K562 (cell line): ENCODE measurements at regions not wholly inside any gene's neighbourhood (a gene's known extent, or its start where the extent isn't known, plus 50 kb on each side); places are given as distances from the start of the nearest gene placed in this dataset.

Experiments
- ATAC-seq: fragments of 200-7000 bp; cut with Tn5 transposase; 3 replicates; pipeline ENCODE4 v1.9.1; 2020; ENCODE audit warnings: moderate library complexity
- BruUV-seq: library from RNA; stranded (reverse); fragments of 400-500 nt; replicated peaks from 2 replicates; lab custom pipeline; 2021; lab: Mats Ljungman, UMichigan
- CTCF ChIA-PET: fragments of 300-600 bp; formaldehyde crosslinking; extraction: SDS; loops from one replicate; lab custom pipeline; 2021; ENCODE audit warnings: low intra/inter-chr PET ratio; lab: Yijun Ruan, JAX
- POLR2A ChIA-PET: fragments of 300-600, 350-650 bp; sonication (Branson Sonifier 250); formaldehyde crosslinking; extraction: SDS; loops from one replicate; lab custom pipeline; 2021; ENCODE audit warnings: antibody characterized with exemption, inconsistent platforms; lab: Yijun Ruan, JAX
- DNase-seq, 4 experiments: peaks; one replicate each; pipeline versions ENCODE4 v3.0.0 to v3.0.0-alpha.2; 2011 to 2018; ENCODE audit warnings: low spot score in 3 of 4, mixed read lengths in 3 of 4; ENCODE audit errors: extremely low read depth in 1 of 4
- FAIRE-seq: peaks from 2 replicates; lab custom pipeline; 2011; peaks lifted over from hg19 to GRCh38; lab: Jason Lieb, UNC
- H2AFZ ChIP-seq: 2 replicates; pipeline ENCODE4 v1.6.0; 2011; ENCODE audit warnings: low read depth, low read length, control low read depth, inconsistent platforms
- H3K27ac ChIP-seq: fragments of 200-600 bp; 3 replicates; pipeline ENCODE4 v1.8.0; 2011; ENCODE audit warnings: low read depth, mild to moderate bottlenecking, control low read depth, inconsistent platforms, low read length, moderate library complexity, mixed read lengths; ENCODE audit errors: extremely low read depth
- H3K27me3 ChIP-seq, 2 experiments: fragments of 300-600 bp in 1 of 2; 2 replicates in 1 of 2; 3 replicates in 1 of 2; pipeline versions ENCODE4 v1.6.0 to v1.8.0; 2011; ENCODE audit warnings: inconsistent platforms in 2 of 2, low read length in 2 of 2, mild to moderate bottlenecking in 1 of 2, mixed read lengths in 1 of 2, moderate library complexity in 1 of 2; ENCODE audit not compliant: control insufficient read depth in 2 of 2, insufficient read depth in 2 of 2
- H3K36me3 ChIP-seq: fragments of 300-600 bp; 3 replicates; pipeline ENCODE4 v1.8.0; 2011; ENCODE audit warnings: mild to moderate bottlenecking, low read length, inconsistent platforms; ENCODE audit not compliant: control insufficient read depth, insufficient read depth
- H3K4me1 ChIP-seq, 2 experiments: fragments of 200-600 bp in 1 of 2; replicated peaks in 1 of 2; 2 replicates in 1 of 2; 3 replicates in 1 of 2; pipeline versions ENCODE4 v1.5.1 to v1.8.0; 2011; ENCODE audit warnings: inconsistent platforms in 2 of 2, low read length in 2 of 2, mild to moderate bottlenecking in 1 of 2, mixed read lengths in 1 of 2, moderate library complexity in 1 of 2; ENCODE audit not compliant: control insufficient read depth in 2 of 2, insufficient read depth in 2 of 2
- H3K4me2 ChIP-seq: 2 replicates; pipeline ENCODE4 v1.6.1; 2011; ENCODE audit warnings: low read length, control low read depth, inconsistent platforms, mixed read lengths; ENCODE audit not compliant: insufficient read depth
- H3K4me3 ChIP-seq: fragments of 200-600 bp; sonication (generic), shearing (Covaris generic); 2 replicates; pipeline ENCODE4 v1.5.1; 2016; ENCODE audit warnings: control low read depth, inconsistent platforms
- H3K79me2 ChIP-seq: fragments of 200-600 bp; 3 replicates; pipeline ENCODE4 v1.8.0; 2011; ENCODE audit warnings: low read length, inconsistent platforms; ENCODE audit not compliant: control insufficient read depth, insufficient read depth
- H3K9ac ChIP-seq, 2 experiments: 2 replicates each; pipeline versions ENCODE4 v1.6.0 to v1.6.1; 2011; ENCODE audit warnings: low read depth in 2 of 2, low read length in 2 of 2, control low read depth in 1 of 2, inconsistent platforms in 1 of 2, mild to moderate bottlenecking in 1 of 2, mixed read lengths in 1 of 2; ENCODE audit not compliant: insufficient read depth in 1 of 2
- H3K9me1 ChIP-seq: one replicate; pipeline ENCODE4 v1.6.0; 2011; ENCODE audit warnings: inconsistent platforms, mild to moderate bottlenecking, low read length, moderate library complexity; ENCODE audit not compliant: control insufficient read depth, insufficient read depth
- H3K9me3 ChIP-seq: replicated peaks from 2 replicates; pipeline ENCODE4 v1.5.1; 2011; ENCODE audit warnings: low read depth, low read length, inconsistent platforms; ENCODE audit not compliant: control insufficient read depth, insufficient read depth
- H4K20me1 ChIP-seq: replicated peaks from 2 replicates; pipeline ENCODE4 v1.6.1; 2011; ENCODE audit warnings: low read length, inconsistent platforms, mixed read lengths; ENCODE audit not compliant: control insufficient read depth, insufficient read depth
- HCFC1 ChIP-seq: IDR thresholded peaks from 2 replicates; pipeline ENCODE4 v1.6.1; 2012; ENCODE audit warnings: low read depth, low read length, improper control_type of control experiment
- ZNF830 ChIP-seq: fragments of 250-450 bp; sonication (Bioruptor Pico); IDR thresholded peaks from 2 replicates; pipeline ENCODE4 v1.5.0; 2021; ENCODE audit warnings: mild to moderate bottlenecking
- WGBS: fragments of 100-300 bp; shearing (Covaris generic); methylation state at CpG from one replicate; pipeline ENCODE4 v1.1.6; 2016; ENCODE audit warnings: low coverage, mixed read lengths; ENCODE audit not compliant: insufficient coverage; ENCODE audit errors: missing lambda C conversion rate; 5-methylcytosine and 5-hydroxymethylcytosine counted together
- in situ Hi-C: fragments of 300-500 bp; cut with MboI; formaldehyde crosslinking; loops from 4 replicates; pipeline ENCODE4 v1.15.0; 2018; ENCODE audit warnings: inconsistent platforms, mixed read lengths
- intact Hi-C: fragments of 100-400 bp; cut with micrococcal nuclease; formaldehyde crosslinking; loops from 2 replicates; pipeline ENCODE4 v1.14.2; 2022
- TF ChIP-seq, protein P1 (sequence below): fragments of 250-450 bp; sonication (Bioruptor Pico); IDR thresholded peaks from 2 replicates; pipeline ENCODE4 v1.5.0; 2021; ENCODE audit warnings: mild to moderate bottlenecking, moderate library complexity
- TF ChIP-seq, protein P2 (sequence below): fragments of 450-650 bp; IDR thresholded peaks from 2 replicates; pipeline ENCODE4 v1.6.1; 2014; ENCODE audit warnings: low read depth, mild to moderate bottlenecking, moderate library complexity, borderline replicate concordance

DNA sequence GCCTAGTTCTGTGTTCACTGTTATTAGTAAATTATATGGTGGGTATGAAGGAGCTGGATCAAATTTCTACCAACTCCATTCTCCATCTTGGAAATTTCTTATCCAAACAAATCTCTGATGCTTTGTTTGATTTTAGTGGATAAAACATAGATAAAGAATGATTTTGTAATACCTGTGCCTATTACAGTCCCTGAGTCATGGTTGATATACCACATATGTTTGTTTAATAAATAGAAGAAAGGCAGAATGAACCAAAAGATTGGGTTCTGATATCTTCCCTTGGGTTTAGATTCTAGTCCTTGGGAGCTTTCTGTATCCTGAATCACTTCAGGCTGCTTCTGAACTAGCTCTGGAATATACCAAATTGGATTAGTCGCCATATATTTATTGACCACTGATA, 203.6 kb downstream of the PDCD6IP start:
- no peaks in the 10 kb centered on the region for H3K27me3 ChIP-seq
- no peaks in the 10 kb centered on the region for H3K4me1 ChIP-seq
- no peak overlapping the region for H3K9ac ChIP-seq
- H3K9me3 ChIP-seq: no peaks in the 10 kb centered on the region
- POLR2A ChIA-PET: interaction anchor here (0.6 to 1.0 kb wide), 2 partner anchors 15 to 243 kb away, joined by 3 to 4 read pairs; no protein-coding TSS in a partner anchor
- no peak for DNase-seq
- no peak overlapping the region for H3K4me3 ChIP-seq
- in situ Hi-C loops (loop anchor here (25.0 kb wide), 1 partner anchor 685 kb away; no protein-coding TSS in a partner anchor), intact Hi-C loops (no loop called here)
- WGBS: 62% methylated on average over 1 of the region's 1 CpG
- H3K4me2 ChIP-seq: no peak overlapping the region
- TF ChIP-seq HCFC1 (no peak), ZNF830 (no peak)
- TF ChIP-seq, protein P1, sequence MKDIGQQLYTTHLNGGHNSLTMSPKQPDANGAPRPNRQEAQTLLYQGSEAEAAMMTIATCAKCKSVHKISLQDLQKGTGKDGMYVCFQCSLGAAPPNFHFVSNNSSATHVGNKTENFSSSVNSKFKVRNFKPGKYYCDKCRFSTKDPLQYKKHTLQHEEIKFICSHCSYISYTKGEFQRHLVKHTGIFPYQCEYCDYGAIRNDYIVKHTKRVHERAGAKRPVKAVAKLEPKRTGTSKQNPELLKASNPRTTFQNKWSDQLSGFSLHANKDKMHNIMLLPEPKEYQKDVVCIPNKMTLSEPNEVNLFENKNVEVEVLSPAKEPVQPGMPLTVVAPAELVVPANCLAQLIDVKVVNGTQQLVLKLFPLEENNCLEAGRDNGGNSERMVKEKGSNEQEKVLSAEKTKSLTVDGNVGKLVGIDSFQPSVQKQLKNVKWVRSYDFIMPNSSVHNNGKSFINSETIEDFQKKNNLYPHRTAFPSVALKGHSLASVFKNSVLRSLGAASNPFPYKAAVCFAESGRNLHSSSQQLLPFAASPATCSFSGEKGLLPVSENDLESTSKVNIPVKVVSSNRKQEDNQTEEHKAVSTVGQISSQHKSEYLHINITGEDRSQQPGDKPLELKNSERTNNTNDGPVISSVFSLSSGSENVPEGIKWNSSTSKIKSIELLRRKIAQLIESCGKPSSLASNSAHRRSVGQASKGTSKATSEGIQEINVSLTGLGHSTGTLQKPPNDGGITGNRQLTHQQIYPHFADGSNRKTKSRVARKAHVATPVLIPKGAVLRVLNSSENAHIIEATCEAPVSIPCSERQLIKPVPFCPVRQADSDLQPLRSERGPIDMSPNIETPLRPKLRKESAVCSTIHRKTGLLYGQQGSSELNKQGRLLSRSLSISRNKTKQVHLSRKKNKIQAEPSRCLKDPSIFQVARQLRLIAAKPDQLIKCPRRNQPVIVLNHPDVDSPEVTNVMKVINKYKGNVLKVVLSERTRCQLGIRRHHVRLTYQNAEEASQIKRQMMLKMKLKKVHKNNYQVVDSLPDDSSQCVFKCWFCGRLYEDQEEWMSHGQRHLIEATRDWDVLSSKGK (CRISPR knock-in tag): no peak
- TF ChIP-seq, protein P2, sequence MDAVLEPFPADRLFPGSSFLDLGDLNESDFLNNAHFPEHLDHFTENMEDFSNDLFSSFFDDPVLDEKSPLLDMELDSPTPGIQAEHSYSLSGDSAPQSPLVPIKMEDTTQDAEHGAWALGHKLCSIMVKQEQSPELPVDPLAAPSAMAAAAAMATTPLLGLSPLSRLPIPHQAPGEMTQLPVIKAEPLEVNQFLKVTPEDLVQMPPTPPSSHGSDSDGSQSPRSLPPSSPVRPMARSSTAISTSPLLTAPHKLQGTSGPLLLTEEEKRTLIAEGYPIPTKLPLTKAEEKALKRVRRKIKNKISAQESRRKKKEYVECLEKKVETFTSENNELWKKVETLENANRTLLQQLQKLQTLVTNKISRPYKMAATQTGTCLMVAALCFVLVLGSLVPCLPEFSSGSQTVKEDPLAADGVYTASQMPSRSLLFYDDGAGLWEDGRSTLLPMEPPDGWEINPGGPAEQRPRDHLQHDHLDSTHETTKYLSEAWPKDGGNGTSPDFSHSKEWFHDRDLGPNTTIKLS: no peak
- H4K20me1 ChIP-seq: no peaks in the 10 kb centered on the region; the same call in 1 of the 2 replicates
- H2AFZ ChIP-seq: no peak overlapping the region
- H3K27ac ChIP-seq: no peak overlapping the region
- FAIRE-seq: no peak
- CTCF ChIA-PET: no interaction called here
- no peaks in the 10 kb centered on the region for H3K36me3 ChIP-seq
- no peaks in the 10 kb centered on the region for H3K79me2 ChIP-seq
- no TSS peak for BruUV-seq
- H3K9me1 ChIP-seq: no peaks in the 10 kb centered on the region
- no peak for ATAC-seq
